CD4-positive, alpha-beta T cell treated with Interleukin-15 for 4 hours (primary cell): ENCODE measurements at regions not wholly inside any gene's neighbourhood (a gene's known extent, or its start where the extent isn't known, plus 50 kb on each side); places are given as distances from the start of the nearest gene placed in this dataset.

ENCODE experiments used
- DNase-seq: peaks from one replicate; pipeline ENCODE4 v3.0.0-alpha.2; 2020; ENCODE audit warnings: low spot score

DNA sequence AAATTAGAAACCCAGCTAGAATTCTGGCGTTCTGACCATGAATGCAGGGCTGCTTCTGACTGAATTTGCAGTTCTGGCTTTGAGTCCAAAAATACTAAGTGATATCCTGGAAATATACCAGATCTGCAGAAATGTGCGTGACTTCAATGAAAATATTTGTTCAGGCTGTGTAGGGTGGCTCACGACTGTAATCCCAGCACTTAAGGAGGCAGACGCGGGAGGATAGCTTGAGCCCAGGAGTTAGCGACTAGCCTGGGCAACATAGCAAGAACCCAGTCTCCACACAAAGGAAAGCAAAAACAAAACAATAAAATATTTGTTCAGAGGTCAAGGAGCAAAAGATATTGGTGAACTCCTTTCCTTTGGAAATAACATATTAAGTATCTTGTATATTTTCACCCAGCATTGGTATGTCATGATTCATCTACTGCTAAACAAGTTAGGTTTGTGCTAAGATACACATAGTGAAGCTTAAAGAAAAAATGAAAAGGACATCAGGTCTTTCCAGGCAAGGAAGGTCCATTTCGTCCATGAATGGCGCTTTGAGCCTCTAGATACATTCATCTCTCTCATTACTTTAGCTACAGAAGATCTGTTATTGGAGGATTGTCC, 239.2 kb downstream of the CMPK2 start:
- no peak for DNase-seq

GRCh38 chr2:6627316-6627715, 238.4 kb downstream of the CMPK2 start:
- DNase-seq = no peak

GRCh38 chr2:6630209-6630608, 235.5 kb downstream of the CMPK2 start:
- no peak for DNase-seq

- DNase-seq = no peak
Measured at GRCh38 chr2:6635296-6635695, 230.4 kb downstream of the CMPK2 start.

DNA sequence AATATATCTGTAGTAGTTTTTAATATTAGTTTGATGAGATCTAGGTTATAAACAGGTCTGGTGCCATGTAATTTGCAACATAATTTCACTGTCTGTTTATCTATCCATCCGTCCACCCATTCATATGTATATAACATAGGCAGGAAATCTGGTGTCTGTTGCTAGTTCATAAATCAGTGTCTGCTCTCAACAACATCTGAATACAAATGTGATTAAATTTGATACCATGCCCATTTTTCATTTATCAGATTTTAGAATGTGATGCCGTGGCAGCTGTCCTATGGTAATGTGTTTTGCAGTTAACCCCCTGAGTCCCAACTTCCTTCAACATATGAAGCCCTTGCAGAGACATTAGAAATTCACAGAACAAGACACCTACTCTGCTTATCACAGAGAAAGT, 228.4 kb downstream of the CMPK2 start:
- no peak for DNase-seq

DNA sequence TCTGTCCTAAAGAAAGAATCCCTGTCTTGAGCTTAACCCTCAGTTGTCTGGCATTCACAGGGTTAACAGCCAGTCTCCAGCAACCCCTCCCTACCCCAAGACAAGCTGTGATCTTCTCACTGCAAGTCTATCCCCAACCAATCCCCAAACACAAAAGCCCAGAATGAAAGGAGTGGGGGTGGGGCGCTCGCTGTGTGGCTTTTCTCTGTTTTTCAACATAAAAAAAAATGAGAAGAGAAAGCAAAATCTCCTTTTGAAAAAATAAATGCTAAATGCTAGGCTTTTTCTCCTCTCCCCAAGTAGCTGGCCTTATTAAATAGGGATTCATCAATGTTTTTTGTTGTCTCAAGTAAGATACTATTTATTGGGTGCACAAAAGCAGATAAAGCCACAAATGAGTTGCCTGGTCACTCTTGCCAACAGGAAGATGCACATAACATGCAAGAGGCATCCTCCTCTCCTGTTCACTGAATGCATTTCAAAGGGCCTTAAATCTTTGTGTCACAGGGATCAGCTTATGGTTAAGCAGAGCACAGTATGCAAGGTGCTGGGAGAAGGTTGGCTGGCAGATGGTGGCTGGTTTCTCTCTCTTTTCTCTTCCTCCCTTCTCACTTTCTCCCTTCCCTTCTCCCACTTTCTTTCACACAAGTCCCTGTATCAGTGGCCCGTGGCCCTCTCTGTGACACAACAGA, 225.6 kb downstream of the CMPK2 start:
- DNase-seq = no peak

DNA sequence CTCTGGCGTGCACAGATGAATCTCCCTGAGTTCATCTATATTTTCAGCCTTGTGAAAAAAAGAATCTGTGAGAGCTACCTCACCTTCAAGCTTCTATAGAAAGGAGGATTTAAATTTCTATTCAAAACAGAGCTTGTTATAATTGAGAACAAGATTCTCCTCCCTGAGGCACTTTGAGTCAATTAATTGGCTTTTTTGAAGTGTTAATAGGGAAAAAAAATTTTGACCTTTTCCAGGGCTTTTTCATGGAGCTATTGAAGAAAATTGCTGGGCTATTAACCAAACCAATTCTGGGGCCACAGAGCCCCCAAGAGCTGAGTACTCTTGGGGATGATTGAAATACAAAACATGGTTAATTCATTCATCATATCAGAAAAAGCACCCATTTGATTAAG, 225.1 kb downstream of the CMPK2 start:
- no peak for DNase-seq

DNA sequence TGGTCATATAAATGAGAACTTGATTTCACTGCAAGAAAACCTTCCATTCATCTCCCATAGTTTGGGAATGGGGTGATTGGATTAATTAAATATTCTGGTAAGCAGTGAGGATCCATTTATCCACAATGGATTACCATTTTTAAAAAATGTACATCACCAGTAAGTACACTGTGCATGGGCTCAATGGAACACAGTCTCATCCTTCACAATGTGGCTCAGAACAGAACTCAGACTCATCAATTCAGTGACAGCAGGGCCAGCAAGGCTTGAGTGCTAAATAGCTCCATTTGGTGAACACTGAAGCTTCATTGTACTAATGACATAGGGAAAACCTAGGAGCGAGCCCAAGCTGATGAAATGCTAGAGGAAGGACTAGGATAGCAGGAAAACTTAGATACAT, 223.8 kb downstream of the CMPK2 start:
- DNase-seq = no peak

DNA sequence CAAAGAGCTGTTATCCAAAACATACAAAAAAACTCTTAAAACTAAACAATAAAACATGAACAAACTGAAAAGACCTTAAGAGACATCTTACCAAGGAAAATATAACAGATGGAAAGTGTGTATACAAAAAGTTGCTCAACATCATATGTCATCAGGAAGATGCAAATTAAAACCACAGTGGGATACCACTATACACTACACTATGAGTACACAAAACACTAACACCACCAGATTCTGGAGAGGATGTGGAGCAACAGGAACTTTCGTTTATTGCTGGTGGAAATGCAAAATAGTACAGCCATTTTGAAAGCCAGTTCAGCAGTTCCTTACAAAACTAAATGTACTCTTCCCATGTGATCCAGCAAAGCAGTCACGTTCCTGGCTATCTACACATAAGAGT, 221.4 kb downstream of the CMPK2 start:
- no peak for DNase-seq

DNA sequence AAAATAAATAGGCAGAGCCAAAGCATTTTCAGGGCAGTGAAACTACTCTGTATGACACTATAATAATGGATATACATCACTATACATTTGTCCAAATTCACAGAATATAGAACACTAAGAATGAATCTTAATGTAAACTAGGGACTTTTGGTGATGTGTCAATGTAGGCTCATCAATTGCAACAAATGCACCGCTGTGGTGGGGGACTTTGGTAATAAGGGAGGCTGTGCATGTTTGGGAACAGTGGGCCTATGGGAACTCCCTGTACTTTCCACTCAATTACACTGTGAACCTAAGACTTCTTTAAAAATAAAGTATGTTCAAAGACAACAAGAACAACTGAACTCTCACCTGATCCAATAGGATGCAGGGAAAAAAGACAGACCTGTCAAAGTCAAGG, 220.7 kb downstream of the CMPK2 start:
- no peak for DNase-seq

DNA sequence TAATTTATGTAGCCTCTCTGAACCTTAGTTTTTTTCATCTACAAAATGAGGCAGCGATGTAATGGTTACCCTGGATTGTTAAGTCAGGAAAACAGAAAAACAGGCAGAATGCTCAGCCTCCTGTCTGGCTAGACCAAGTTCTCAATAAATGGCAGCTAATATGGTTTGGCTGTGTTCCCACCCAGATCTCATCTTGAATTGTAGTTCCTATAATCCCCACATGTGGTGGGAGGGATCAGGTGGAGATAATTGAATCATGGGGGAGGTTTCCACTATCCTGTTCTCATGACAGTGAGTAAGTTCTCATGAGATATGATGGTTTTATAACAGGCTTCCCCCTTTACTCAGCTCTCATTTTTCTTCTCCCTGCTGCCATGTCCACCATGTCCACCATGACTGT, 220.0 kb downstream of the CMPK2 start:
- DNase-seq = no peak

- DNase-seq = no peak
Measured at GRCh38 chr2:6647046-6647445, 218.7 kb downstream of the CMPK2 start.

DNA sequence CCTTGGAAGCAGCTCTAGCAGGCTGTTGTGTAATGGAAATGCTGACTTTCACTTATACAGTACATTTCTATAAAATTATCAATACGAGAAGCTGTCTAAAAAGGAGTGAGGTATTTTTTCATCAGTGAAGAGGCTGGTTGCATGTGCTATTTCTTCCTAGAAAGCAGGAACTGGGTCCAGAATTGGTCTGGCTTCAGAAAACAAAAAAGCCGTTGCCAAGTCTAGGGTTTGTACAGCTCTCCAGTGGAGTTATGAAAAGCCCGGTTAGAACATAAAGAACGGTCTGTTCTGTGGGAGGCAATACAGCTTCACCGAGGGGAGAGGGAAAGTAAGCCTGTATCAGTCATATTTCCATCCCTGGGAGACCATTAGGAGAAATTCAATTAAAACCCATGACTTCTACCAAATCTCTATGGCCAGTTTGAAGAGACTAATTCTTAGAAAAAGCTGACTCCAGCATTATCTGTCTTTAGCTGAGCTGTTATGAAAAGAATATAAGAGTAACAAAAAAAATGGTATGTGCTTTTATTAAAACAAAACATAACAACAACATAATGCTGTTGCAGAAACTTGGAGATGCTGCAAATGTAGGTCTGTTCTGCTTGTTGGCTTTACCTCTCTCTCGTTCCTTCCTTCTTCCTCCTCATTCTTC, 217.0 kb downstream of the CMPK2 start:
- no peak for DNase-seq

DNA sequence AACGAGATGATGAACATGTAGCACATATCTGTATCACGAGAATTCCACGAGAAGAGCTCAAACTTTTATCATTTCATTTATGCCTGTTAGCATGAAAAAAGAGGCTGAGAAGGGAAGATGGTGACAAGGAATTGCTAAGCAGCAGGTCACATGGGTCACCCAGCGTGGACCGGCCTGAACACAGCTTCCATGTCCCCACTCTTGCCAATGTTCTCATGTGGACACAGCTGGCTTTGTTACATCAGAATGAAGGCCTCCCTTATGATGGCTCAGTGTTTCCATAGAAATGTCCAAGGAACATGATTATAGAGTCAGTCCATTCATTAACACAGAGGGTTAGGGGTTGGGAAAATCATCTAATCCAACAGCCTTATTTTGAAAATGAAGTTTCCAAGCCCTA, 215.4 kb downstream of the CMPK2 start:
- no peak for DNase-seq

- no peak for DNase-seq
Measured at GRCh38 chr2:6652251-6652650, 213.5 kb downstream of the CMPK2 start.

GRCh38 chr2:6653281-6653750, 212.4 kb downstream of the CMPK2 start:
- no peak for DNase-seq

DNA sequence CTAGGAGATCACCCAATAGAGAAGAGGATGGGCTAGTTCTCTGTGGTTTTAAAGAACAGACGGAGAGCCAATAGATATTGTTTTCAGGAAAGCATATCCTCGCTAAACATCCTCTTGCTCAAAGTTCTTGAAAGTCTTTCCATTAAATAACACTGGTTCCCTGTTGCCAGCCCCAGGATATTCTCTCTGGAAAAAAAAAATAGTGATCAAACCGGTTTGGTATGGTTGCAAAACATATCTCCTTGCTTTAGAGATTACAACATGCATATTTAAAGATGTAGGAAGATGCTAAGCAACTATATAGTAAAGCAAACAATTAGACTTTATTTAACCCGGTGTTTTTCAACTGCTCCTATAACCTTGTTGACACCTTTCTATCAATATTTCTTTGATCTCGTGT, 211.4 kb downstream of the CMPK2 start:
- DNase-seq = no peak

DNA sequence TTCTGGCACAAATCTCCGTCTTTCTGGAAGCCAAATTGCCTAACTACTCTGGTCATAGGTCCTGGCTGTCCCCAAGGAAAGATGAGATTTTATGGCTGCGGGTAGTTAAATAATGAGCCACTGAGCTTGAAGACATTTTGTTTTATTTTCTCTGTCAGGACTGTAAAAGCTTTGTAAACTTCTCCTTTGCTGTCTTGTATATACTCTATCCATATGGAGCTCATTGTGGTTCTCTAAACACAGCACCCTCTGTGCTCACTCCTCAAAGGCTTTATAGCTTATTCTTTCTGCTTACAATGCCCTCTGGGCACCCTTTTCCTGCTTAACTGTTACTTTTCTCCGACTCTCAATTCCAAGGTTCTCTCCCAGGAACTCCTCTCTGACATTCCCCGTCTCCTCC, 209.1 kb downstream of the CMPK2 start:
- DNase-seq = no peak

DNA sequence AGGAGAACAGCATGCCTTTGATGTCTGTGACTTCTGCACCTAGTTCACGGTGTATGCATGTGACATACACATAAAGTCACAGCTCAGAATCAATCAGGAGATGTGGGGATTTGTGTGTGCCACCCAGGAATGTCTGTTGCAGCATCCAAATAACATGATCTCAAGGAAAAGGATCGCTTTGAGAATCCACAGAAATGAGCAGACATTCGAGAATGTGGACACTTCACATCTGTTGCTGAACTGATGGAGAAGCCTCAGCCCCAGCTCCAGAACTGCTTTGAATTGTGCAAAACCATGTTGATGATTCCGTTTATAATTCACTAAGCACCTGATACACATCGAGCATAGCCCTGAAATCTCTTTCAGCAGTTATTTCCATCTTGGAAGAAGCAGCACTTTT, 208.6 kb downstream of the CMPK2 start:
- DNase-seq = no peak

- DNase-seq = no peak
Measured at GRCh38 chr2:6657855-6658254, 207.9 kb downstream of the CMPK2 start.

- no peak for DNase-seq
Measured at GRCh38 chr2:6664332-6665061, 201.2 kb downstream of the CMPK2 start.

DNA sequence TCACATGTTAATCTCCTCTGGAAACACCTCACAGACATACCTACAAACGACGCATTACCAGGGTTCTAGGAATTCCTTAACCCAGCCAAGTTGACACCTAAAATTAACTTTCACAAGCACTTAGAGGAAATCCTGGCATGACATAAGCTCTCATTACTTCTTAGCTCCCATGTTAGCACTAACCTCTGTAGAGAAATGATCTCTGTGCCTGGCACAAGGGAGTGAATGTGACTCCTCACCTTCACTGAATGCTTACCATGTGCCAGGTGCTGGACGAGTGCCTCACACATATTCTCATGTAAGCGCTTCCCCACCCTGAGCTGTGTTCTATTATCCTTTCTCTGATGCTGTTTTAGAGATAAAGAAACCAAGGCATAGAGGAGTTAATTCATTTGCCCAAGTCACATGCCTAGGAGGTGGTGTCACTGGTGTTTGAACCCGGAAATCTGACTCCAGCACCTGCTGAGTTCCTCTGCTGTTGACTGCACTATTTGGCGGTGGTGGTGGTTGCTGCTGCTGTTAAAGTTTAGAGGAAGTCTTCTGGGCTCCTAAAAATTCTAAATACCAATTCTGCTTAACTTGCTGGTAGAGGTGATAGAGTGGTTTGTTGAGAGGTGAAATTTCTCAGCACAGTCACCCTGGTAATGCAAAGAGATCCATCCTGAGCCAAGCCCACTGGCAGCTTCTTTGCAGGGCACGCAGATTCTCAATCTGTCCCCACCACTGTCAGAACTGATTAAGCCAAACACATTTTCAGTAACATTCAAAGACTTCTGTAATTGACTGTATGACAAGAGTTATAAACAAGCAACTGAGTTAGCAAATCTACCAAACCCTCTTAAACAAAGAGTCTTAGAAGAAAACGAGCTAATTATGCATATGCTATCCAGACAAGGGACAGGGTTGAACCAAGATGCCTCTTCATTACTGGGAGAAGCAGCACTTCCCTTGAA, 200.3 kb downstream of the CMPK2 start:
- no peak for DNase-seq
